GM19328 (cell line): ENCODE measurements at regions not wholly inside any gene's neighbourhood (a gene's known extent, or its start where the extent isn't known, plus 50 kb on each side); places are given as distances from the start of the nearest gene placed in this dataset.
"Not testable (repeated sequence)": the region's sequence is repeated elsewhere in the genome, so short reads cannot be mapped to it uniquely, and the experiment has no call there.

Experiments
- ATAC-seq: cut with Tn5 transposase; IDR thresholded peaks from one replicate; pipeline ENCODE4 v1.9.1; 2021; ENCODE audit warnings: mild to moderate bottlenecking, moderate library complexity; ENCODE audit not compliant: unreplicated experiment

DNA sequence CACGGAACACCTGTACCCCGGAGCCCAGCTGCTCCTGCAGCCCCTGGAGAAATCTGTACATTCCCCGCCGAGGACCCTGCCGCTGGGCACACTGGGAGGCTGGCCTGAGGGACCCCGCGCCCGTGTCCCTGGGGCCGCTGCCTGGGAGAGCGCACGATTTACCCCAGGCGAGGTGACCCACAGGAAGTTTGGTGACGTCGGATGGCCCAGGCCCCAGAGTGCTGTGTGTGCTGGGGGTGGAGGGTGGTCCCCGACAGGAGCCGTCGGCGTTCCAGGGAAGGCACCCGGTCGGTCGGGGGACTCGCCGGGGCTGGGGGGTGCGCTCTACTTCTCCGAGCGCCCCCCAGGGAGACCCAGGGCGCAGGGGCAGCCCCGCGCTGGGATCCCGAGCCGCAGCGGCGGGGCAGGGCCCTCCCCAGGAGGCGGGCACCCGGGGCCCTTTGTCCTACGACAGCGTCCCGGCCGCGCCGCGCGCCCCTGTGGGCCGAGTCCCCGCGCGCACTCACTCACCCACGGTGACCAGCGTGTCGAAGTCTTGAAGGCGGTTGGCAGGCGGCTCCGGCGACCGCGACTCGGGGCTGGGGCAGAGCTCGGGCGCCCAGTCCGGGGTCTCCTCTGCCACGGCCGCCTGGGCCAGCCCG, 167.9 kb upstream of the PRKX start:
- peak; percentile 31 for ATAC-seq

DNA sequence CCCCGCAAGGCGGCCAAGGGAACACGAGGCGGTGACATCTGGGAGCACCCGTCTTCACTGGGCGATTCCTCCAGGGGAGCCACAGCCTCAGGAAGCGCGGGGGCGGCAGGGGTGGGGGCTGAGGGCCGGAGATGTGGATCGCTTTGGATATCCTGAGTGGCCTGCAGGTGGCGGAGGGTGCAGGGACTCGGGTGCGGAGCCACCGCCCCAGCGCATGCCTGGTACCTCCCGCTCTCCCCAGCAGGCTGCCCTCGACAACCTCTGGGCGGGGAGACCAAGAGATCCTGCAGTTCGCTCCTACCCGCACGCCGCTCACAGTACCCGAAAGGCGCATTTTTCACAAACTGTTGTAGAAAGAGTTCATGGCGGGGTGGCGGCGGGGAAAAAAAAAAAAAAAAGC, 162.9 kb upstream of the PRKX start:
- not testable (repeated sequence) for ATAC-seq

GRCh38 chrX:3875638-3876037, 162.2 kb upstream of the PRKX start:
- ATAC-seq: not testable (repeated sequence)

- not testable (repeated sequence) for ATAC-seq
Measured at GRCh38 chrX:3872226-3872879, 158.9 kb upstream of the PRKX start.

GRCh38 chrX:3867067-3867831, 153.8 kb upstream of the PRKX start:
- ATAC-seq: not testable (repeated sequence)

DNA sequence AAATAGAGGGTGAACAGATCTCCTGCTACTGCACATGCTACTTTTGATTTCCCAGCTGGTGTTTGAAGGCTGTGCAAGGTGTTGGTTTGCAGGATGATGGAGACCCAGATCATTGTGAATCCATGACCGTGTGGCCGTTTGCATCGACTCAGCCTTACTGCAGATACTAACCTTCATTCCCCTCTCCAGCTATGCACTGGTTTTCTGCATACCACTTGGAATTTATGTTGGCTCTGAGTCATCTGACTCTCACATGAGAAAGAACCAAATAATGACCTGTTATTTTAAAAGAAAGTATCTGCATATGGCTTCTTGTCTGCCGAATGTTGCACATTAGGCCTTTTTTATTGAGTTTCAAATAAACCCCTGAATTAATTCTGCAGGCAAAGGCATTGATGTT, 144.9 kb upstream of the PRKX start:
- ATAC-seq: not testable (repeated sequence)

- peak; percentile 95 for ATAC-seq
Measured at GRCh38 chrX:3843522-3844145, 130.2 kb upstream of the PRKX start.

DNA sequence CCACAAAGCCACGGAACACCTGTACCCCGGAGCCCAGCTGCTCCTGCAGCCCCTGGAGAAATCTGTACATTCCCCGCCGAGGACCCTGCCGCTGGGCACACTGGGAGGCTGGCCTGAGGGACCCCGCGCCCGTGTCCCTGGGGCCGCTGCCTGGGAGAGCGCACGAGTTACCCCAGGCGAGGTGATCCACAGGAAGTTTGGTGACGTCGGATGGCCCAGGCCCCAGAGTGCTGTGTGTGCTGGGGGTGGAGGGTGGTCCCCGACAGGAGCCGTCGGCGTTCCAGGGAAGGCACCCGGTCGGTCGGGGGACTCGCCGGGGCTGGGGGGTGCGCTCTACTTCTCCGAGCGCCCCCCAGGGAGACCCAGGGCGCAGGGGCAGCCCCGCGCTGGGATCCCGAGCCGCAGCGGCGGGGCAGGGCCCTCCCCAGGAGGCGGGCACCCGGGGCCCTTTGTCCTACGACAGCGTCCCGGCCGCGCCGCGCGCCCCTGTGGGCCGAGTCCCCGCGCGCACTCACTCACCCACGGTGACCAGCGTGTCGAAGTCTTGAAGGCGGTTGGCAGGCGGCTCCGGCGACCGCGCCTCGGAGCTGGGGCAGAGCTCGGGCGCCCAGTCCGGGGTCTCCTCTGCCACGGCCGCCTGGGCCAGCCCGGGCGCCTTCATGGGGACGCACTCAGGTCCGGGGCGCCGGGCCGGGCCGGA, 129.5 kb upstream of the PRKX start:
- ATAC-seq: peak; percentile 46

GRCh38 chrX:3838754-3839153, 125.3 kb upstream of the PRKX start:
- ATAC-seq: not testable (repeated sequence)

DNA sequence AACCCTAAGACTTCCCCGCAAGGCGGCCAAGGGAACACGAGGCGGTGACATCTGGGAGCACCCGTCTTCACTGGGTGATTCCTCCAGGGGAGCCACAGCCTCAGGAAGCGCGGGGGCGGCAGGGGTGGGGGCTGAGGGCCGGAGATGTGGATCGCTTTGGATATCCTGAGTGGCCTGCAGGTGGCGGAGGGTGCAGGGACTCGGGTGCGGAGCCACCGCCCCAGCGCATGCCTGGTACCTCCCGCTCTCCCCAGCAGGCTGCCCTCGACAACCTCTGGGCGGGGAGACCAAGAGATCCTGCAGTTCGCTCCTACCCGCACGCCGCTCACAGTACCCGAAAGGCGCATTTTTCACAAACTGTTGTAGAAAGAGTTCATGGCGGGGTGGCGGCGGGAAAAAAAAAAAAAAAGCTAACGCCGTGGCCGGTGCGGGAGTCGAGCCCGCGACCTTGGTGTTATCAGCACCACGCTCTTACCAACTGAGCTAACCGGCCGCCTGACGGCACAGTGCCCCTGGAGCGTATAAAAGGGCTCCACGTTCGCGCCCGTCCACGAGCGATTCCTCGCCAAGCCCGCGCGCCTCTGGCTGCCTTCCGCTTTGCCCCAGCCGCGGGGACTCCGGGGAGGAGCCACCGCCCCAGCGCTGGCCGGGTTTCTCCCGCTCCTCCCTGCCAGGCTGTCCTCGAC, 124.7 kb upstream of the PRKX start:
- ATAC-seq: not testable (repeated sequence)

- not testable (repeated sequence) for ATAC-seq
Measured at GRCh38 chrX:3837211-3837610, 123.8 kb upstream of the PRKX start.

- not testable (repeated sequence) for ATAC-seq
Measured at GRCh38 chrX:3833761-3834542, 120.5 kb upstream of the PRKX start.

DNA sequence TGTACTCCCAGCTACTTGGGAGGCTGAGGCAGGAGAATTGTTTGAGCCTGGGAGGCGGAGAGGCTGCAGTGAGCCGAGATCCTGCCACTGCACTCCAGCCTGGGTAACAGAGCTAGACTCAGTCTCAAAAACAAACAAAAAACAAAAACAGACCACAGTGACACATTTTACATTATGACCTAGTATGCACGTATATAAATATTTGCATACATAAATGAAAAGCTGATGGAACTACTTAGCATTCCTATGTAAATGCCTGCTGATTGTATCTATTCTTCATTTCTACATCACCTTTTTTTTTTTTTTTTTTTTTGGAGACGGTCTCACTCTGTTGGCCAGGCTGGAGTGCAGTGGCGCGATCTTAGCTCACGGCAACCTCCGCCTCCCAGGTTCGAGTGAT, 116.6 kb upstream of the PRKX start:
- ATAC-seq: not testable (repeated sequence)

- ATAC-seq: not testable (repeated sequence)
Measured at GRCh38 chrX:3829041-3829531, 115.6 kb upstream of the PRKX start.

DNA sequence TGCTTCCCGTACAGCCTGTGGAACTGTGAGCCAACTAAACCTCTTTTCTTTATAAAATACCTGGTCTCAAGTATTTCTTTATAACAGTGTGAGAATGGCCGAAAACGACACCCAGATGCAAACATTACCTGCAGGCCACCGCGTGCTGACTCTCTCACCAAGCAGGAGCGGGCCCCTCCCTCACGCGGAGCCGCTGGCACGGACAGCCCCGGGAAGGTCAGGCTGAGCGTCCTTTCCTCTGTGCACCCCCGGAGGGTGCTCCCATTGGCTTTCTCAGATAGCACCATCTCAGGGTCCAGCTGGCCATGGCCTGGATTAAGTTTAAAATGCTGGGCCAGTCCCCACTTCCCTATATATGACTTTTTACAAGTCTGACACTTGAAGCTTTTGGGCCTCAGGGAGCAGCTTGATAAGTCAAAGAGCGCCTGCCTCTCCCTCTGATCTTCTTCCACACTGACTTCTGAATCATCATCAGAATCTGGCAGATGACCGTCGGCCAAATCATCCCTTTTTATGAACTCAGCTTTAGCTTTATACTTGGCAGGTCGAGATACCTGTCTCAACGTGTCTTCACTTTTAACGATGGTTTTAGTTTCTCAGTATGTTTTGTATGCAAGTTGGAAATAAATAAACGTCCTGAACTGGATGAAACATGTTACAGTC, 115.1 kb upstream of the PRKX start:
- not testable (repeated sequence) for ATAC-seq

DNA sequence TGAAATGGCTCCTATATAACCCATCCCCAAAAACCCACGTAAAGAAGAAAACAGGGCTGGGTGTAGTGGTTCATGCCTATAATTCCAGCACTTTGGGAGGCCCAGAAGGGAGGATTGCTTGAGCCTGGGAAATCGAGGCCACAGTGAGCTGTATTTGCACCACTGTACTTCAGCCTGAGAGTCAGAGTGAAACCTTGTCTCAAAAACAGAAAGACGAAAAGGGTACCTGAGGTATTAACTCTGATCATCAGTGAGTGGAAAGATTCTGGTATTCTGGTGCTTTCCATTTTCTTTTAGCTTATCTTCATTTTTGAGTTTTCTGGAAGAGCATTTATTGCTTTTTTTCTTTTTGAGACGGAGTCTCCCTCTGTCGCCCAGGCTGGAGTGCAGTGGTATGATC, 110.6 kb upstream of the PRKX start:
- not testable (repeated sequence) for ATAC-seq

- no peak for ATAC-seq
Measured at GRCh38 chrX:3820167-3820566, 106.7 kb upstream of the PRKX start.

- not testable (repeated sequence) for ATAC-seq
Measured at GRCh38 chrX:3817480-3817879, 104.0 kb upstream of the PRKX start.
